H1 (cell line): ENCODE measurements at regions not wholly inside any gene's neighbourhood (a gene's known extent, or its start where the extent isn't known, plus 50 kb on each side); places are given as distances from the start of the nearest gene placed in this dataset.

ENCODE experiments used
- SP4 ChIP-seq: IDR thresholded peaks from 2 replicates; pipeline ENCODE4 v1.6.1; 2012; ENCODE audit warnings: low read length, inconsistent platforms
- TEAD4 ChIP-seq: IDR thresholded peaks from 2 replicates; pipeline ENCODE4 v1.6.1; 2012; ENCODE audit warnings: low read depth, low read length, inconsistent platforms, mixed read lengths

- TF ChIP-seq SP4 = no peak
- TF ChIP-seq TEAD4 = no peak
These were observed 176.6 kb downstream of the KLF5 start (continued) for GRCh38 chr13:73235385-73235784.
